Psoas muscle (tissue), 7 donors: ENCODE measurements at regions not wholly inside any gene's neighbourhood (a gene's known extent, or its start where the extent isn't known, plus 50 kb on each side); places are given as distances from the start of the nearest gene placed in this dataset.

ENCODE experiments used
- ATAC-seq, 4 donors: fragments of 200-7000 bp; cut with Tn5 transposase; one replicate each; pipeline ENCODE4 v1.9.1; 2020; ENCODE audit warnings: moderate library complexity in 3 of 4, mild to moderate bottlenecking in 2 of 4
- DNase-seq, 2 donors: peaks; one replicate each; pipeline ENCODE4 v3.0.0-alpha.2; 2020
- H3K27ac ChIP-seq: fragments of 200-600 bp; one replicate; pipeline ENCODE4 v1.8.0; 2022
- H3K27me3 ChIP-seq, 3 donors: fragments of 200-600 bp in 1 of 3; one replicate each; pipeline versions ENCODE4 v1.6.1 to v1.8.0; 2013 to 2022; ENCODE audit warnings: low read length in 2 of 3, mild to moderate bottlenecking in 2 of 3, moderate library complexity in 1 of 3; ENCODE audit not compliant: insufficient read depth in 3 of 3
- H3K36me3 ChIP-seq, 2 donors: fragments of 200-600 bp in 1 of 2; one replicate each; pipeline versions ENCODE4 v1.6.1 to v1.8.0; 2013 to 2022; ENCODE audit warnings: low read depth in 1 of 2, mild to moderate bottlenecking in 1 of 2, moderate library complexity in 1 of 2; ENCODE audit not compliant: insufficient read depth in 1 of 2
- H3K4me1 ChIP-seq: fragments of 200-600 bp; one replicate; pipeline ENCODE4 v1.8.0; 2022
- H3K4me3 ChIP-seq: fragments of 200-600 bp; one replicate; pipeline ENCODE4 v1.8.0; 2022; ENCODE audit warnings: mild to moderate bottlenecking
- H3K9me3 ChIP-seq: fragments of 200-600 bp; one replicate; pipeline ENCODE4 v1.8.0; 2022
- WGBS, 3 donors: extraction: QIAGEN DNeasy Blood & Tissue Kit; methylation state at CpG; one replicate each; pipeline versions ENCODE4 v1.1.6 to v1.1.7; 2013; 5-methylcytosine and 5-hydroxymethylcytosine counted together
- intact Hi-C, 2 donors: fragments of 100-400 bp; cut with DNase I; formaldehyde crosslinking; loops; one replicate each; pipeline versions ENCODE4 v1.11.0 to v1.14.2; 2022
- TF ChIP-seq, protein P1 (sequence below): fragments of 200-600 bp; IDR thresholded peaks from one replicate; pipeline ENCODE4 v1.8.0; 2022; ENCODE audit warnings: antibody characterized with exemption
- donor health status: healthy with polysubstance abuse.
- donor health status: DM: no; HTN: no; CAD: no; lungs with moderate emphysema.
- donor health status: Bipolar disorder and iron deficiency.
- donor health status: healthy.
- donor health status: DM: yes; HTN: yes; CAD: no.
- donor health status: DM: no; HTN: no; CAD: no.
- donor health status: DM: yes; HTN: yes; CAD: no.

DNA sequence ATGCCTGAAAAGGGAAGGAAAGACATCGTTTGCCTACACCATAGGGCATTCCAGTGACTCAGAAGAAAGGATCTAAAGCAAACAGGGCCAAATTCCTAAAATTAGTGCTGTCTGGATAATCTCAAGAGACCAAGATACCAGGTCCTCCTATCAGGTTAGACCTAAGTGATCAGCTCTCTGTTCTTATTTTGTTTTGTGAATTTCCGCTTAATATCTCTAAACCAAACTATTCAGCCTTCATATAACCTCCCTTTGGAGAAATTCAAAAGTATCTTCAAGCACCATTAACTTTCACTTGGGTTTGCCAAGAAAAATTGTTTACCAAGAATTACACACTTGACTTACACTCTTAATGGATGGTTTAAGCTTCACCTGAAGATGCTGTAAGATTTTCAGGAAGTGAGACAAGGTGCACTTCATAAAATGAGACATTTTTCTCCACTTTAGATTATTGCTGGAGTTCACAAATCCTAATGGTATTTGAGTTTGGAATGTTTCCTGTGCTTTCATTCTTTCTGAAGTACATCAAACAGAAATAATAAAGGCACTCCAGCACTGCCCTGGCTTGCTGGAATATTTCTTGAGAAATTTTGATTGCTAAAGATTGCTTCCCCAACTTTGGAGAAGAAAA, 376.1 kb downstream of the LMO7 start:
- ATAC-seq (no peak), DNase-seq (no peak)
- H3K27ac ChIP-seq = no peak overlapping the region
- H3K36me3 ChIP-seq = no peaks in the 10 kb centered on the region
- WGBS, 3 donors = 59 to 67% (median 61%) methylated on average over 2 of the region's 2 CpGs
- H3K4me1 ChIP-seq = no peaks in the 10 kb centered on the region
- H3K4me3 ChIP-seq = no peak overlapping the region
- intact Hi-C loops = no loop called here
- no peaks in the 10 kb centered on the region for H3K27me3 ChIP-seq
- no peaks in the 10 kb centered on the region for H3K9me3 ChIP-seq
- TF ChIP-seq, protein P1, sequence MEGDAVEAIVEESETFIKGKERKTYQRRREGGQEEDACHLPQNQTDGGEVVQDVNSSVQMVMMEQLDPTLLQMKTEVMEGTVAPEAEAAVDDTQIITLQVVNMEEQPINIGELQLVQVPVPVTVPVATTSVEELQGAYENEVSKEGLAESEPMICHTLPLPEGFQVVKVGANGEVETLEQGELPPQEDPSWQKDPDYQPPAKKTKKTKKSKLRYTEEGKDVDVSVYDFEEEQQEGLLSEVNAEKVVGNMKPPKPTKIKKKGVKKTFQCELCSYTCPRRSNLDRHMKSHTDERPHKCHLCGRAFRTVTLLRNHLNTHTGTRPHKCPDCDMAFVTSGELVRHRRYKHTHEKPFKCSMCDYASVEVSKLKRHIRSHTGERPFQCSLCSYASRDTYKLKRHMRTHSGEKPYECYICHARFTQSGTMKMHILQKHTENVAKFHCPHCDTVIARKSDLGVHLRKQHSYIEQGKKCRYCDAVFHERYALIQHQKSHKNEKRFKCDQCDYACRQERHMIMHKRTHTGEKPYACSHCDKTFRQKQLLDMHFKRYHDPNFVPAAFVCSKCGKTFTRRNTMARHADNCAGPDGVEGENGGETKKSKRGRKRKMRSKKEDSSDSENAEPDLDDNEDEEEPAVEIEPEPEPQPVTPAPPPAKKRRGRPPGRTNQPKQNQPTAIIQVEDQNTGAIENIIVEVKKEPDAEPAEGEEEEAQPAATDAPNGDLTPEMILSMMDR = no peak

DNA sequence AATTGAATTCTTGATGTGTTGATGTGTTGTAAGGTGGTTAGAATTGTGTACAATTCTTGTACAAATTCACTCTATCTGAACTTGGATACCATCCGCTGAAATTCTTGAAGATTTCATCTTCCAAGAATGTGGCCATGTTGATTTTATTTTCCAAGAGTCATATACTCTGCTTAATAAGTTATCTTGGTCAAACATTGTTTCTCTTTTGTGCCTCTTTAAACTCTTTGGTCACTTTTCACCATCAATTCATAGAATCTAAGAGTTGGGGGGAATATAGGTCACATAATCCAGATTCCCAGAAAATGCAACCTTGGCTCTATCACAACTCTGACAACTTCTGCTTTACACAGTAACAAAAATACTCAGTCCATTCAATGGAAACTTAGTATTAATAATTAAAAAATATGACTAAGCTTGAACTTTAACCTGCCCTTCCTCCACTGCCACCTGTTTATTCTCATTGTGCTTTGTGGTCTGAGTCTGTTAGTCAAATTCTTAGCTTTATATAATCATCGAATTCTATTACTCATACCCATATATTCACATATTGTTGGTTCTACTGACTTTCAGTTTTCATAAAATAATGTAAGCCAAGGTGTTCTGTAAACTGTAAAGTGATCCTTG, 373.2 kb downstream of the LMO7 start:
- TF ChIP-seq, protein P1 = no peak
- Histone ChIP-seq H3K4me1 (no peaks in the 10 kb centered on the region), H3K27ac (no peak overlapping the region), H3K36me3 (no peaks in the 10 kb centered on the region), H3K4me3 (no peak overlapping the region), H3K27me3 (no peaks in the 10 kb centered on the region), H3K9me3 (no peaks in the 10 kb centered on the region)
- ATAC-seq (no peak), DNase-seq (no peak)
- intact Hi-C loops = no loop called here
- 83 to 93% (median 83%) methylated on average over 2 of the region's 2 CpGs for WGBS, 3 donors

DNA sequence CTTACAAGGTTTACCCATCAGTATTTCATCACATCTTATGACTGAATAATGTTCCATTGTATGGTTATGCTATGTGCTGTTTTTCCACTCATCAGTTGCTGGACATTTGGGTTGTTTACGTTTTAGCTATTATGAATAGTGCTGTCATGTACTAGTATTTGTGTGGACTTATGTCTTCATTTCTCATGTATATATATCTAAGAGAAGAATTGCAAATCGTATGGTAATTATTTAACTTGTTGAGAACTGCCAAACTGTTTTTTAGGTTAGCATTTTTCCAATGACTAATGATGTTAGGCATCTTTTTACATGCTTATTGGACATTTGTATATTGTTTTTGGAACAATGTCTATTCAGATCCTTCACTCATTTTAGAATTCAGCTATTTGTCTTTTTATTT, 368.3 kb downstream of the LMO7 start:
- H3K9me3 ChIP-seq = no peaks in the 10 kb centered on the region
- no peak overlapping the region for H3K27ac ChIP-seq
- H3K27me3 ChIP-seq = no peaks in the 10 kb centered on the region
- intact Hi-C loops = no loop called here
- TF ChIP-seq, protein P1 = no peak
- ATAC-seq (no peak), DNase-seq (no peak)
- H3K36me3 ChIP-seq = no peaks in the 10 kb centered on the region
- 89 to 91% (median 90%) methylated on average over 2 of the region's 2 CpGs for whole genome bisulfite sequencing, 3 donors
- no peak overlapping the region for H3K4me3 ChIP-seq
- H3K4me1 ChIP-seq = no peaks in the 10 kb centered on the region

GRCh38 chr13:76000131-76000530, 364.0 kb downstream of the LMO7 start:
- 25 to 33% (median 28%) methylated on average over 1 of the region's 1 CpG for WGBS, 3 donors
- Histone ChIP-seq H3K27me3 (no peaks in the 10 kb centered on the region), H3K4me1 (no peaks in the 10 kb centered on the region), H3K27ac (no peak overlapping the region), H3K4me3 (no peak overlapping the region), H3K9me3 (no peaks in the 10 kb centered on the region), H3K36me3 (no peaks in the 10 kb centered on the region)
- DNase-seq (no peak), ATAC-seq (no peak)
- TF ChIP-seq, protein P1 = no peak
- intact Hi-C loops = no loop called here

DNA sequence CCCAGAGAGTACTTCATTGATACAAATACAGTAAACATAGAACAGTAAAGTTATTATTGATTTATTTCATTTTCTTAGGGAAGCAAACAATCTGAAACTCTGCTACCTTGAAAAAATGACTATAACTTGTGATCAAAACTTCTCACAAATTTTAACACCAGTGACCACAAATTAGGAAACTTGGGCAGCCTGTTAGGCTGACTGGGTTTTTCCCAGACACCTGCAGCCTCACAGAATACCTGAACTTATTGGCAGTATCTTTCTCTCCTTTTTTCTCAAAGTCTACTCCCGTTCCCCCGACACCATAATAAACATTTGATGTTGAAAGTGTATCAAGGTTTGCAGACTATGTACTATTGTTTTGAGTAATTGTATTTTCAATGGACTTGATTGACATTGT, 360.5 kb downstream of the LMO7 start:
- Histone ChIP-seq H3K27ac (no peak overlapping the region), H3K4me3 (no peak overlapping the region), H3K4me1 (no peaks in the 10 kb centered on the region), H3K36me3 (no peaks in the 10 kb centered on the region), H3K27me3 (no peaks in the 10 kb centered on the region), H3K9me3 (no peaks in the 10 kb centered on the region)
- ATAC-seq (no peak), DNase-seq (no peak)
- intact Hi-C loops = no loop called here
- TF ChIP-seq, protein P1 = no peak
- WGBS, 3 donors = 83 to 90% (median 84%) methylated on average over 2 of the region's 2 CpGs
